Mesenchymal stem cell (in vitro differentiated cells and primary cell): ENCODE measurements at regions not wholly inside any gene's neighbourhood (a gene's known extent, or its start where the extent isn't known, plus 50 kb on each side); places are given as distances from the start of the nearest gene placed in this dataset.

Experiments used
- DNase-seq: peaks from one replicate; pipeline ENCODE4 v3.0.0-alpha.2; 2013
- H2AFZ ChIP-seq: one replicate; pipeline ENCODE4 v1.6.1; 2013; ENCODE audit warnings: low read depth, mild to moderate bottlenecking, control low read depth, inconsistent platforms, low read length, moderate library complexity
- H2AK5ac ChIP-seq: 2 replicates; pipeline ENCODE4 v1.6.1; 2013; ENCODE audit warnings: low read length, moderate library complexity, mild to moderate bottlenecking, inconsistent platforms; ENCODE audit not compliant: severe bottlenecking
- H2BK120ac ChIP-seq: one replicate; pipeline ENCODE4 v1.6.1; 2013; ENCODE audit warnings: low read depth, mild to moderate bottlenecking, inconsistent platforms, low read length, moderate library complexity
- H2BK12ac ChIP-seq, 2 experiments: one replicate each; pipeline ENCODE4 v1.6.1; 2013; ENCODE audit warnings: inconsistent platforms in 2 of 2, low read length in 2 of 2, mild to moderate bottlenecking in 2 of 2, moderate library complexity in 2 of 2, control low read depth in 1 of 2
- H2BK15ac ChIP-seq: one replicate; pipeline ENCODE4 v1.6.1; 2013; ENCODE audit warnings: mild to moderate bottlenecking, low read depth, inconsistent platforms; ENCODE audit not compliant: poor library complexity, severe bottlenecking
- H2BK5ac ChIP-seq: 2 replicates; pipeline ENCODE4 v1.6.1; 2013; ENCODE audit warnings: low read depth, mild to moderate bottlenecking, low read length, control low read depth, inconsistent platforms; ENCODE audit not compliant: poor library complexity, severe bottlenecking
- H3K14ac ChIP-seq, 2 experiments: one replicate each; pipeline ENCODE4 v1.6.1; 2013; ENCODE audit warnings: inconsistent platforms in 2 of 2, low read length in 2 of 2, control low read depth in 1 of 2, mild to moderate bottlenecking in 1 of 2, moderate library complexity in 1 of 2
- H3K18ac ChIP-seq, 2 experiments: one replicate each; pipeline ENCODE4 v1.6.1; 2013; ENCODE audit warnings: inconsistent platforms in 2 of 2, low read length in 2 of 2, control low read depth in 1 of 2, low read depth in 1 of 2, mild to moderate bottlenecking in 1 of 2
- H3K23ac ChIP-seq, 2 experiments: one replicate each; pipeline ENCODE4 v1.6.1; 2013; ENCODE audit warnings: inconsistent platforms in 2 of 2, low read length in 2 of 2, mild to moderate bottlenecking in 2 of 2, moderate library complexity in 2 of 2, control low read depth in 1 of 2
- H3K27ac ChIP-seq: 2 replicates; pipeline ENCODE4 v1.5.1; 2013; ENCODE audit warnings: mild to moderate bottlenecking, moderate library complexity, low read length, control low read depth, inconsistent platforms; ENCODE audit not compliant: poor library complexity, severe bottlenecking
- H3K27me3 ChIP-seq, 2 experiments: 2 replicates each; pipeline versions ENCODE4 v1.6.1 to v1.7.0; 2013; ENCODE audit warnings: low read length in 2 of 2, mild to moderate bottlenecking in 2 of 2, moderate library complexity in 2 of 2, control low read depth in 1 of 2, inconsistent platforms in 1 of 2; ENCODE audit not compliant: control insufficient read depth in 1 of 2, insufficient read depth in 1 of 2
- H3K36me3 ChIP-seq, 2 experiments: 2 replicates each; pipeline versions ENCODE4 v1.6.1 to v1.7.0; 2013; ENCODE audit warnings: low read length in 2 of 2, control low read depth in 1 of 2, inconsistent platforms in 1 of 2, low read depth in 1 of 2, mild to moderate bottlenecking in 1 of 2; ENCODE audit not compliant: insufficient read depth in 2 of 2, control insufficient read depth in 1 of 2
- H3K4ac ChIP-seq, 2 experiments: one replicate each; pipeline ENCODE4 v1.6.1; 2013; ENCODE audit warnings: inconsistent platforms in 2 of 2, low read length in 2 of 2, mild to moderate bottlenecking in 2 of 2, moderate library complexity in 2 of 2, control low read depth in 1 of 2, low read depth in 1 of 2
- H3K4me1 ChIP-seq: 2 replicates; pipeline ENCODE4 v1.6.1; 2013; ENCODE audit warnings: low read depth, low read length, control low read depth; ENCODE audit not compliant: control insufficient read depth, insufficient read depth
- H3K4me2 ChIP-seq: 2 replicates; pipeline ENCODE4 v1.6.1; 2013; ENCODE audit warnings: low read length, mild to moderate bottlenecking, inconsistent platforms; ENCODE audit not compliant: poor library complexity, severe bottlenecking
- H3K4me3 ChIP-seq, 2 experiments: 2 replicates each; pipeline versions ENCODE4 v1.5.1 to v1.7.0; 2013; ENCODE audit warnings: low read length in 2 of 2, mild to moderate bottlenecking in 2 of 2, control low read depth in 1 of 2, low read depth in 1 of 2; ENCODE audit not compliant: insufficient read depth in 1 of 2
- H3K79me1 ChIP-seq: replicated peaks from 2 replicates; pipeline ENCODE4 v1.6.1; 2013; ENCODE audit warnings: mild to moderate bottlenecking, control low read depth, low read length, inconsistent platforms; ENCODE audit not compliant: poor library complexity, severe bottlenecking
- H3K9ac ChIP-seq: 2 replicates; pipeline ENCODE4 v1.7.0; 2013; ENCODE audit warnings: mild to moderate bottlenecking, low read length, moderate library complexity
- H3K9me3 ChIP-seq: 2 replicates; pipeline ENCODE4 v1.7.0; 2013; ENCODE audit warnings: mild to moderate bottlenecking, low read length; ENCODE audit not compliant: control insufficient read depth
- H4K8ac ChIP-seq: one replicate; pipeline ENCODE4 v1.6.1; 2013; ENCODE audit warnings: inconsistent platforms, mild to moderate bottlenecking, low read length, moderate library complexity
- H4K91ac ChIP-seq: one replicate; pipeline ENCODE4 v1.6.1; 2013; ENCODE audit warnings: mild to moderate bottlenecking, low read length, inconsistent platforms
- WGBS: methylation state at CpG from one replicate; pipeline ENCODE4 v1.1.7; 2013; ENCODE audit warnings: mixed read lengths; 5-methylcytosine and 5-hydroxymethylcytosine counted together

DNA sequence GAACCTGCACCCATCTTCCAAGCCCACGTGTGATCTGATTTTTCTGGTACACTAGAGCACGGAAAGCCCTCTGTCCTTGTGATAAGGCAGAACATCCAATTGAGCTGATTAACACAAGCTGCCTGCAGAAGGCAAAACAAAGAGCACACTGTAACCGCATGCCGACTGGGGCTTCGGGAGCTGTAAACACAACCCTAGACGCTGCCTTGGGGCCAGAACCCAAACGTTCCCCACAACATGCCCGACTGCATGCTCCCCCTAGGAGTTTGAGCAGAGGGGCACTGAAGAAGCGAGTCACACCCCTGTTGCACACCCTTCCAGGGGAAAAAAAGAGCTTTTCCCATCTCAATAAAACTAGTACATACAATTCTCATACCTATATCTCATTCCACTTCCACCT lies 470.7 kb downstream of the HTR1B start:
- no peak overlapping the region for H3K23ac ChIP-seq
- 95% methylated on average over 9 of the region's 9 CpGs for WGBS
- no peak overlapping the region for H2AK5ac ChIP-seq

DNA sequence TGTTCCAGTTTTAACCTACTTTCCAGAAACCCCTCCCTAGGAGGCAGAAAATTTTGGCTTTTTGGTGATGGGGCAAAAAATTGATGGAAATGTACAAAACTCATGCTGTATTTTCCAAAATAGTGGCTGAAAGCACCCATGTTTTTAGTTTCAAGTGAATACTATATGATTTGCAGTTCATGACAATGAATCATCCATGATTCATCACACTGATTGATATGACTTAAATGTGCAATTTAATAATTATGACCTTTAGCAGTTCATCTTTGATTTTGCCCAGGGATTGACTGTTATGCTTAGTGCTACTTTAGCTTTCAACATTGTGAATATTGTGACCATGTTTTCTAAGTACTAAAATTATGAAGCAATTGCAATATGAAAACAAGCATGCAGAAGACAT lies 478.7 kb downstream of the HTR1B start:
- H2BK5ac ChIP-seq, result no peak overlapping the region
- no peaks in the 10 kb centered on the region for H3K79me1 ChIP-seq
- no peaks in the 10 kb centered on the region for H3K4me1 ChIP-seq
- no peak overlapping the region for H3K14ac ChIP-seq
- H2BK15ac ChIP-seq, result no peak overlapping the region
- H3K9ac ChIP-seq, result no peak overlapping the region
- H3K18ac ChIP-seq, result no peak overlapping the region
- H4K91ac ChIP-seq, result no peak overlapping the region
- H2BK120ac ChIP-seq, result no peak overlapping the region
- H3K36me3 ChIP-seq, result no peaks in the 10 kb centered on the region
- H4K8ac ChIP-seq, result no peak overlapping the region
- H2AFZ ChIP-seq, result no peak overlapping the region
- H3K4me2 ChIP-seq, result no peak overlapping the region
- no peaks in the 10 kb centered on the region for H3K9me3 ChIP-seq
- no peak overlapping the region for H3K23ac ChIP-seq
- H3K4me3 ChIP-seq, result no peak overlapping the region
- H2BK12ac ChIP-seq, result no peak overlapping the region
- H3K27me3 ChIP-seq, result no peaks in the 10 kb centered on the region
- no peak overlapping the region for H3K4ac ChIP-seq
- H3K27ac ChIP-seq, result no peak overlapping the region
- no peak for DNase-seq
- no peak overlapping the region for H2AK5ac ChIP-seq

More for the DNA sequence above, 470.7 kb downstream of the HTR1B start:
- peaks cover 5% of the 10 kb centered on the region for H3K9me3 ChIP-seq
- no peak overlapping the region for H4K8ac ChIP-seq
- DNase-seq, result no peak
- H3K27ac ChIP-seq, result no peak overlapping the region
- no peak overlapping the region for H3K14ac ChIP-seq
- H3K4ac ChIP-seq, result no peak overlapping the region
- H4K91ac ChIP-seq, result no peak overlapping the region
- no peaks in the 10 kb centered on the region for H3K4me1 ChIP-seq
- no peak overlapping the region for H2BK15ac ChIP-seq
- no peak overlapping the region for H2AFZ ChIP-seq
- no peak overlapping the region for H3K9ac ChIP-seq
- no peak overlapping the region for H3K18ac ChIP-seq
- no peaks in the 10 kb centered on the region for H3K36me3 ChIP-seq
- H2BK120ac ChIP-seq, result no peak overlapping the region
- no peak overlapping the region for H3K4me3 ChIP-seq
- H3K4me2 ChIP-seq, result no peak overlapping the region
- no peaks in the 10 kb centered on the region for H3K79me1 ChIP-seq
- H2BK5ac ChIP-seq, result no peak overlapping the region
- H3K27me3 ChIP-seq, result no peaks in the 10 kb centered on the region
- H2BK12ac ChIP-seq, result no peak overlapping the region

DNA sequence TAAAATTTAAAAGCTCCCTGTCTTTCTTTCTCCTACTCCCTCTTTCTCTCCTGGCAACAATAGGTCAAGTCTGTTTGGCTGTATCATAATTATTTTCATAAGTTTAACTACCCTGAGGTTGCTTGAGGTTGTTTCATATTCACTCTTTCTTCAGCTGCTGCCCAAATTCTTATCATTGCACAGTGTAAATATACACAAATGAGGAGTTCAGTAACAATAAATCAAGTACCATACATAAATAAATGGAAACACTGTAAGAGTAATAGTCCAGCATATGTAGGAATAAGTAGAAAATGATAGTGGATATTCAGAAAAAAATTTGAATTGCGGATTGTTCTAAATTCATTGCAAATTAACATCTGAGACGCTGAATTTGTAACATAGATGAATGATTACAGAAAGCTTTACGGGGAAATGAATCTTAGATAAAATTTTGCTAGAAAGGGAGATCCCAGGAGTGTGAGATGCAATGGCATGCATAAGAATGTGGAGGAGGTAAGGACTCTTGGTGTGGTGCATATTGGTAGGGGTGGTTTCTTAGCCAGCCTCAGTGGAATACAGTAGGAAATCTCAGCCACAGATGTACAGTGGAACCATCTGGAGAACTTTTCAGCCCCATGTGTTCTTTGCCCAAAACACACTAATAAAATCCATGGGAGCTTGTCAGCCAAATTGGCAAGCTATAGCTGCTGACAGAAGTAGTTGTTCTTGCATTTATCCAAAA lies 480.7 kb downstream of the HTR1B start:
- Histone ChIP-seq H4K8ac (no peak overlapping the region), H2AFZ (no peak overlapping the region), H3K9me3 (no peaks in the 10 kb centered on the region), H2BK5ac (no peak overlapping the region), H4K91ac (no peak overlapping the region), H2BK12ac (no peak overlapping the region), H3K14ac (no peak overlapping the region), H2AK5ac (no peak overlapping the region), H3K9ac (no peak overlapping the region), H2BK15ac (no peak overlapping the region), H3K27ac (no peak overlapping the region), H3K23ac (no peak overlapping the region), H3K18ac (no peak overlapping the region), H3K4ac (no peak overlapping the region), H3K4me2 (no peak overlapping the region), H3K36me3 (no peaks in the 10 kb centered on the region), H3K27me3 (no peaks in the 10 kb centered on the region), H3K4me1 (no peaks in the 10 kb centered on the region), H3K79me1 (no peaks in the 10 kb centered on the region), H3K4me3 (no peak overlapping the region), H2BK120ac (no peak overlapping the region)
- 97% methylated on average over 3 of the region's 3 CpGs for WGBS
- peak; percentile 7 for DNase-seq

GRCh38 chr6:76972474-76972873 lies 490.8 kb downstream of the HTR1B start:
- H2BK120ac ChIP-seq, result no peak overlapping the region
- no peak overlapping the region for H3K9ac ChIP-seq
- H2AK5ac ChIP-seq, result no peak overlapping the region
- no peak overlapping the region for H3K4me2 ChIP-seq
- no peak overlapping the region for H3K23ac ChIP-seq
- no peaks in the 10 kb centered on the region for H3K4me1 ChIP-seq
- H2BK5ac ChIP-seq, result no peak overlapping the region
- H3K36me3 ChIP-seq, result no peaks in the 10 kb centered on the region
- H3K4me3 ChIP-seq, result no peak overlapping the region
- H3K18ac ChIP-seq, result no peak overlapping the region
- peak; percentile 39 for DNase-seq
- H2AFZ ChIP-seq, result no peak overlapping the region
- H3K14ac ChIP-seq, result no peak overlapping the region
- no peaks in the 10 kb centered on the region for H3K27me3 ChIP-seq
- H3K9me3 ChIP-seq, result no peaks in the 10 kb centered on the region
- no peak overlapping the region for H3K4ac ChIP-seq
- no peak overlapping the region for H2BK15ac ChIP-seq
- no peak overlapping the region for H4K8ac ChIP-seq
- H3K79me1 ChIP-seq, result peaks cover under 1% of the 10 kb centered on the region
- H3K27ac ChIP-seq, result no peak overlapping the region
- H4K91ac ChIP-seq, result no peak overlapping the region
- no peak overlapping the region for H2BK12ac ChIP-seq
